A549 (cell line): ENCODE measurements at regions not wholly inside any gene's neighbourhood (a gene's known extent, or its start where the extent isn't known, plus 50 kb on each side); places are given as distances from the start of the nearest gene placed in this dataset.
A peak's percentile ranks its signal among the peaks of the same experiment; 100 is the strongest.

Experiments
- ATAC-seq, 2 experiments: fragments of 200-7000 bp in 1 of 2; fragments of >200 bp in 1 of 2; cut with Nextera tagmentation in 1 of 2; cut with Tn5 transposase in 1 of 2; 3 replicates each; pipeline versions ENCODE4 v1.8.0 to v1.9.1; 2018 to 2020; ENCODE audit warnings: mild to moderate bottlenecking in 1 of 2, moderate library complexity in 1 of 2
- CTCF ChIA-PET: fragments of 300-600 bp; sonication (Branson Sonifier 250); formaldehyde crosslinking; extraction: SDS; loops from one replicate; lab custom pipeline; 2021; ENCODE audit warnings: antibody characterized with exemption, inconsistent platforms; lab: Yijun Ruan, JAX
- POLR2A ChIA-PET: fragments of 350-600 bp; formaldehyde crosslinking; extraction: SDS; loops from one replicate; lab custom pipeline; 2021; ENCODE audit warnings: antibody characterized with exemption, inconsistent platforms; lab: Yijun Ruan, JAX
- DNase-seq, 2 experiments: peaks; one replicate each; pipeline versions ENCODE4 v3.0.0 to v3.0.0-alpha.2; 2011 to 2016; ENCODE audit warnings: low read depth in 1 of 2, low spot score in 1 of 2
- FAIRE-seq: peaks from 2 replicates; lab custom pipeline; 2011; peaks lifted over from hg19 to GRCh38; lab: Jason Lieb, UNC
- H3K27ac ChIP-seq, 2 experiments: fragments of >200 bp; sonication (Bioruptor Twin); formaldehyde crosslinking; 3 replicates each; pipeline ENCODE4 v1.5.1; 2016 to 2017
- H3K4me1 ChIP-seq: fragments of >200 bp; sonication (Bioruptor Twin); formaldehyde crosslinking; 3 replicates; pipeline ENCODE4 v1.6.1; 2016
- H3K4me2 ChIP-seq: fragments of >200 bp; sonication (Bioruptor Twin); formaldehyde crosslinking; 3 replicates; pipeline ENCODE4 v1.6.1; 2016
- H3K4me3 ChIP-seq: fragments of >200 bp; sonication (Bioruptor Twin); formaldehyde crosslinking; 3 replicates; pipeline ENCODE4 v1.5.1; 2016
- H3K9me3 ChIP-seq: fragments of >200 bp; sonication (Bioruptor Twin); formaldehyde crosslinking; 3 replicates; pipeline ENCODE4 v1.6.1; 2016
- BHLHE40 ChIP-seq: IDR thresholded peaks from 2 replicates; pipeline ENCODE4 v1.6.1; 2012; ENCODE audit warnings: low read depth, low read length, inconsistent platforms
- CHD4 ChIP-seq: fragments of 200-600 bp; sonication (generic); IDR thresholded peaks from 2 replicates; pipeline ENCODE4 v1.6.1; 2016; ENCODE audit warnings: antibody characterized with exemption, mild to moderate bottlenecking, borderline replicate concordance
- EHF ChIP-seq: fragments of 250-450 bp; sonication (Bioruptor Pico); IDR thresholded peaks from 2 replicates; pipeline ENCODE4 v1.5.0; 2020; ENCODE audit warnings: mild to moderate bottlenecking
- EP300 ChIP-seq, 2 experiments: fragments of >200 bp; sonication (Bioruptor Twin); formaldehyde crosslinking; IDR thresholded peaks; 2 replicates in 1 of 2; 3 replicates in 1 of 2; pipeline ENCODE4 v1.6.1; 2016 to 2017
- HOXA7 ChIP-seq: fragments of 250-450 bp; sonication (Bioruptor Pico); IDR thresholded peaks from 2 replicates; pipeline ENCODE4 v1.5.0; 2020; ENCODE audit warnings: mild to moderate bottlenecking, moderate library complexity
- KDM1A ChIP-seq: fragments of 200-600 bp; sonication (generic); IDR thresholded peaks from 2 replicates; pipeline ENCODE4 v1.6.1; 2016; ENCODE audit warnings: low read depth, mild to moderate bottlenecking
- MAFK ChIP-seq: fragments of 450-650 bp; IDR thresholded peaks from 2 replicates; pipeline ENCODE4 v1.6.1; 2014; ENCODE audit not compliant: partially characterized antibody
- MAZ ChIP-seq: fragments of 150-350 bp; IDR thresholded peaks from 2 replicates; pipeline ENCODE4 v1.6.1; 2014; ENCODE audit warnings: antibody characterized with exemption, low read depth, low read length, borderline replicate concordance
- NFE2L2 ChIP-seq: fragments of 150-350 bp; conservative IDR thresholded peaks from 2 replicates; pipeline ENCODE4 v1.6.1; 2014; ENCODE audit warnings: low read length
- NPAS2 ChIP-seq: fragments of 250-450 bp; sonication (Bioruptor Pico); IDR thresholded peaks from 2 replicates; pipeline ENCODE4 v1.8.0; 2022; ENCODE audit warnings: mild to moderate bottlenecking, moderate library complexity, borderline replicate concordance
- POLR2AphosphoS2 ChIP-seq: conservative IDR thresholded peaks from 2 replicates; pipeline ENCODE4 v1.6.1; 2012; ENCODE audit warnings: low read length, improper control_type of control experiment, inconsistent platforms
- RAD21 ChIP-seq, 2 experiments: fragments of >200 bp in 1 of 2; sonication (Bioruptor Twin) in 1 of 2; formaldehyde crosslinking in 1 of 2; IDR thresholded peaks in 1 of 2; conservative IDR thresholded peaks in 1 of 2; 2 replicates in 1 of 2; 3 replicates in 1 of 2; pipeline ENCODE4 v1.6.1; 2012 to 2018; ENCODE audit warnings: inconsistent platforms in 1 of 2
- RARB ChIP-seq: fragments of 250-450 bp; sonication (Bioruptor Pico); IDR thresholded peaks from 2 replicates; pipeline ENCODE4 v1.8.0; 2021; ENCODE audit warnings: mild to moderate bottlenecking, moderate library complexity
- RCOR1 ChIP-seq: fragments of 150-350 bp; IDR thresholded peaks from 2 replicates; pipeline ENCODE4 v1.6.1; 2014; ENCODE audit warnings: antibody characterized with exemption, low read length, low read depth
- SMC3 ChIP-seq: fragments of >200 bp; sonication (Bioruptor Twin); formaldehyde crosslinking; IDR thresholded peaks from 3 replicates; pipeline ENCODE4 v1.6.1; 2018; ENCODE audit warnings: inconsistent platforms
- TFCP2L1 ChIP-seq: fragments of 250-450 bp; sonication (Bioruptor Pico); IDR thresholded peaks from 2 replicates; pipeline ENCODE4 v1.5.0; 2021; ENCODE audit warnings: mild to moderate bottlenecking
- TP53 ChIP-seq: fragments of 250-450 bp; sonication (Bioruptor Pico); IDR thresholded peaks from 2 replicates; pipeline ENCODE4 v1.5.0; 2021; ENCODE audit warnings: mild to moderate bottlenecking, moderate library complexity
- ZFP36 ChIP-seq: fragments of 450-650 bp; IDR thresholded peaks from 2 replicates; pipeline ENCODE4 v1.6.1; 2014; ENCODE audit warnings: borderline replicate concordance; ENCODE audit not compliant: partially characterized antibody
- ZNF302 ChIP-seq: fragments of 250-450 bp; sonication (Bioruptor Pico); IDR thresholded peaks from 2 replicates; pipeline ENCODE4 v1.9.0; 2021; ENCODE audit warnings: inconsistent platforms, mild to moderate bottlenecking, moderate library complexity
- WGBS: methylation state at CpG from one replicate; pipeline ENCODE4 v1.1.6; 2017; ENCODE audit errors: missing lambda C conversion rate; 5-methylcytosine and 5-hydroxymethylcytosine counted together
- TF ChIP-seq, protein P1 (sequence below): IDR thresholded peaks from 2 replicates; pipeline ENCODE4 v1.6.1; 2012
- TF ChIP-seq, protein P2 (sequence below): fragments of >200 bp; sonication (Bioruptor Twin); formaldehyde crosslinking; IDR thresholded peaks from 3 replicates; pipeline ENCODE4 v1.5.1; 2016
- TF ChIP-seq, protein P3 (sequence below): fragments of 250-450 bp; sonication (Bioruptor Pico); IDR thresholded peaks from 2 replicates; pipeline ENCODE4 v1.5.0; 2021; ENCODE audit warnings: mild to moderate bottlenecking, moderate library complexity, borderline replicate concordance
- TF ChIP-seq, protein P4 (sequence below): fragments of 250-450 bp; sonication (Bioruptor Pico); IDR thresholded peaks from 2 replicates; pipeline ENCODE4 v1.5.0; 2020; ENCODE audit warnings: low read depth, mild to moderate bottlenecking, moderate library complexity
- TF ChIP-seq, protein P5 (sequence below): IDR thresholded peaks from 2 replicates; pipeline ENCODE4 v1.6.1; 2012
- TF ChIP-seq, protein P6 (sequence below): IDR thresholded peaks from 2 replicates; pipeline ENCODE4 v1.6.1; 2012; ENCODE audit warnings: low read depth, borderline replicate concordance

DNA sequence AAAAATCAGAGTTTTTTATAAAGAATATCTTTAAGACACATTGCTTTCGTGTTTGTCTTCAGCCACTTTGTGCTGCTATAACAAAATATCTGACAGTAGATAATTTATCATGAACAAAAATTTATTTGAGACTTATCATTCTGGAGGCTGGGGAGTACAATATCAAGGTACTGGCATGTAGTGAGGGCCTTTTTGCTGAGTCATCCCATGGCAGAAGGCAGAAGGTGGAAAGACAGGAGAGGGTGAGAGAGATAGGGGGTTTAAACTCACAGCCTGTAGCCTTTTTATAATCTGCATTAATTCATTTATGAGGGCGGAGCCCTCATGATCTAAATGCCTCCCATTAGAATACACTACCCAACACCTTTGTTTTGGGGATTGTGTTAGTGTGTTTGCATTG is 431.2 kb upstream of the FAM47C start:
- Histone ChIP-seq H3K9me3 (no peaks in the 10 kb centered on the region), H3K4me2 (no peak overlapping the region)
- FAIRE-seq (no peak), DNase-seq (peak in 1 of 2 experiments; percentile 1)
- POLR2A ChIA-PET: no interaction called here
- TF ChIP-seq NFE2L2: peak; percentile 85
- no peak for TF ChIP-seq BHLHE40
- TF ChIP-seq EHF: no peak
- no peak for TF ChIP-seq RAD21 (conservative IDR thresholded peaks at IDR 0.05 in 1 of 2, IDR thresholded peaks at IDR 0.05 in 1 of 2)
- no peak for TF ChIP-seq POLR2AphosphoS2
- TF ChIP-seq RCOR1: no peak
- TF ChIP-seq, protein P1, sequence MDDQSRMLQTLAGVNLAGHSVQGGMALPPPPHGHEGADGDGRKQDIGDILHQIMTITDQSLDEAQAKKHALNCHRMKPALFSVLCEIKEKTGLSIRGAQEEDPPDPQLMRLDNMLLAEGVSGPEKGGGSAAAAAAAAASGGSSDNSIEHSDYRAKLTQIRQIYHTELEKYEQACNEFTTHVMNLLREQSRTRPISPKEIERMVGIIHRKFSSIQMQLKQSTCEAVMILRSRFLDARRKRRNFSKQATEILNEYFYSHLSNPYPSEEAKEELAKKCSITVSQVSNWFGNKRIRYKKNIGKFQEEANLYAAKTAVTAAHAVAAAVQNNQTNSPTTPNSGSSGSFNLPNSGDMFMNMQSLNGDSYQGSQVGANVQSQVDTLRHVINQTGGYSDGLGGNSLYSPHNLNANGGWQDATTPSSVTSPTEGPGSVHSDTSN: no peak
- TF ChIP-seq NPAS2 (CRISPR knock-in tag): no peak
- TF ChIP-seq MAZ: no peak
- TF ChIP-seq, protein P2, sequence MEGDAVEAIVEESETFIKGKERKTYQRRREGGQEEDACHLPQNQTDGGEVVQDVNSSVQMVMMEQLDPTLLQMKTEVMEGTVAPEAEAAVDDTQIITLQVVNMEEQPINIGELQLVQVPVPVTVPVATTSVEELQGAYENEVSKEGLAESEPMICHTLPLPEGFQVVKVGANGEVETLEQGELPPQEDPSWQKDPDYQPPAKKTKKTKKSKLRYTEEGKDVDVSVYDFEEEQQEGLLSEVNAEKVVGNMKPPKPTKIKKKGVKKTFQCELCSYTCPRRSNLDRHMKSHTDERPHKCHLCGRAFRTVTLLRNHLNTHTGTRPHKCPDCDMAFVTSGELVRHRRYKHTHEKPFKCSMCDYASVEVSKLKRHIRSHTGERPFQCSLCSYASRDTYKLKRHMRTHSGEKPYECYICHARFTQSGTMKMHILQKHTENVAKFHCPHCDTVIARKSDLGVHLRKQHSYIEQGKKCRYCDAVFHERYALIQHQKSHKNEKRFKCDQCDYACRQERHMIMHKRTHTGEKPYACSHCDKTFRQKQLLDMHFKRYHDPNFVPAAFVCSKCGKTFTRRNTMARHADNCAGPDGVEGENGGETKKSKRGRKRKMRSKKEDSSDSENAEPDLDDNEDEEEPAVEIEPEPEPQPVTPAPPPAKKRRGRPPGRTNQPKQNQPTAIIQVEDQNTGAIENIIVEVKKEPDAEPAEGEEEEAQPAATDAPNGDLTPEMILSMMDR: no peak
- TF ChIP-seq MAFK: peak; percentile 62
- TF ChIP-seq TP53 (CRISPR knock-in tag): no peak
- TF ChIP-seq ZNF302 (CRISPR knock-in tag): no peak
- TF ChIP-seq, all 56 proteins: peak for 2
- H3K4me1 ChIP-seq: no peaks in the 10 kb centered on the region
- 2% methylated on average over 2 of the region's 2 CpGs for whole genome bisulfite sequencing
- H3K27ac ChIP-seq: no peak overlapping the region
- no peak for ATAC-seq
- CTCF ChIA-PET: no interaction called here
- H3K4me3 ChIP-seq: no peak overlapping the region

DNA sequence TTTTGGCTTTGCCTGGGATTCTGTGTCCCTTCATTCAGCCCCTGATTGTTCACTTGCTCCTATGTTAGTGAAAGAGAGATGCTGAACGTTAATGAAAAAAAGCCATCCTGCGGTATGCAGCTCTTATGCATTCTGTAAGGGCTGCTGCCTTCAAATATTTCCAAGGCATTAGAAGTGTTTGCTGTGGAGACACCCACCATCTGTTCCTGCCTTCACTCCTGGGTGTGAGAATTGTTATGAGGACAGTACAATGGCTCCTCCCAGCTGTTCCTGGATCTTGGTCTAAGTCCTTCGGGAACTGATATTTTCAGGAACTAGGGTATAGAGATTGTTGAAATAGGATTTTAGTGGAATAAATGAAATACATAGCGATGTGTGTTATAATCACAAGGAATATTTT is 427.1 kb upstream of the FAM47C start:
- no peak overlapping the region for H3K4me3 ChIP-seq
- H3K4me2 ChIP-seq: no peak overlapping the region
- WGBS: 10% methylated on average over 4 of the region's 4 CpGs
- no peak overlapping the region for H3K27ac ChIP-seq
- ChIA-PET CTCF (no interaction called here), POLR2A (no interaction called here)
- no peaks in the 10 kb centered on the region for H3K4me1 ChIP-seq
- no peaks in the 10 kb centered on the region for H3K9me3 ChIP-seq
- TF ChIP-seq CHD4: no peak
- TF ChIP-seq TFCP2L1 (CRISPR knock-in tag): no peak
- no peak for TF ChIP-seq SMC3
- TF ChIP-seq, protein P3, sequence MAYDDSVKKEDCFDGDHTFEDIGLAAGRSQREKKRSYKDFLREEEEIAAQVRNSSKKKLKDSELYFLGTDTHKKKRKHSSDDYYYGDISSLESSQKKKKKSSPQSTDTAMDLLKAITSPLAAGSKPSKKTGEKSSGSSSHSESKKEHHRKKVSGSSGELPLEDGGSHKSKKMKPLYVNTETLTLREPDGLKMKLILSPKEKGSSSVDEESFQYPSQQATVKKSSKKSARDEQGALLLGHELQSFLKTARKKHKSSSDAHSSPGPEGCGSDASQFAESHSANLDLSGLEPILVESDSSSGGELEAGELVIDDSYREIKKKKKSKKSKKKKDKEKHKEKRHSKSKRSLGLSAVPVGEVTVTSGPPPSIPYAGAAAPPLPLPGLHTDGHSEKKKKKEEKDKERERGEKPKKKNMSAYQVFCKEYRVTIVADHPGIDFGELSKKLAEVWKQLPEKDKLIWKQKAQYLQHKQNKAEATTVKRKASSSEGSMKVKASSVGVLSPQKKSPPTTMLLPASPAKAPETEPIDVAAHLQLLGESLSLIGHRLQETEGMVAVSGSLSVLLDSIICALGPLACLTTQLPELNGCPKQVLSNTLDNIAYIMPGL (CRISPR knock-in tag): no peak
- TF ChIP-seq RARB (CRISPR knock-in tag): no peak
- no peak for TF ChIP-seq ZFP36
- TF ChIP-seq HOXA7 (CRISPR knock-in tag): no peak
- TF ChIP-seq, protein P4, sequence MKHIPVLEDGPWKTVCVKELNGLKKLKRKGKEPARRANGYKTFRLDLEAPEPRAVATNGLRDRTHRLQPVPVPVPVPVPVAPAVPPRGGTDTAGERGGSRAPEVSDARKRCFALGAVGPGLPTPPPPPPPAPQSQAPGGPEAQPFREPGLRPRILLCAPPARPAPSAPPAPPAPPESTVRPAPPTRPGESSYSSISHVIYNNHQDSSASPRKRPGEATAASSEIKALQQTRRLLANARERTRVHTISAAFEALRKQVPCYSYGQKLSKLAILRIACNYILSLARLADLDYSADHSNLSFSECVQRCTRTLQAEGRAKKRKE (CRISPR knock-in tag): no peak
- TF ChIP-seq EP300 (IDR thresholded peaks at IDR 0.05): no peak
- TF ChIP-seq, protein P5, sequence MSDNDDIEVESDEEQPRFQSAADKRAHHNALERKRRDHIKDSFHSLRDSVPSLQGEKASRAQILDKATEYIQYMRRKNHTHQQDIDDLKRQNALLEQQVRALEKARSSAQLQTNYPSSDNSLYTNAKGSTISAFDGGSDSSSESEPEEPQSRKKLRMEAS: no peak
- TF ChIP-seq TP53 (CRISPR knock-in tag): no peak
- TF ChIP-seq KDM1A: no peak
- no peak for TF ChIP-seq ZNF302 (CRISPR knock-in tag)
- TF ChIP-seq, protein P6, sequence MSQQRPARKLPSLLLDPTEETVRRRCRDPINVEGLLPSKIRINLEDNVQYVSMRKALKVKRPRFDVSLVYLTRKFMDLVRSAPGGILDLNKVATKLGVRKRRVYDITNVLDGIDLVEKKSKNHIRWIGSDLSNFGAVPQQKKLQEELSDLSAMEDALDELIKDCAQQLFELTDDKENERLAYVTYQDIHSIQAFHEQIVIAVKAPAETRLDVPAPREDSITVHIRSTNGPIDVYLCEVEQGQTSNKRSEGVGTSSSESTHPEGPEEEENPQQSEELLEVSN: no peak
- FAIRE-seq (no peak), DNase-seq (no peak), ATAC-seq (no peak)
